ENCODE measurements at regions not wholly inside any gene's neighbourhood (a gene's known extent, or its start where the extent isn't known, plus 50 kb on each side); places are given as distances from the start of the nearest gene placed in this dataset.

- TF ChIP-seq CTCF (conservative IDR thresholded peaks at IDR 0.05; ENCODE audit: low read depth, low read length), result peak; percentile 55
- TF ChIP-seq EZH2phosphoT487 (IDR thresholded peaks at IDR 0.05; ENCODE audit: borderline replicate concordance, low read length), result no peak
Measured at GRCh38 chr10:91043173-91043910, 122.5 kb upstream of the ANKRD1 start.

Measured in PC-3 (cell line).